ENCODE measurements at regions not wholly inside any gene's neighbourhood (a gene's known extent, or its start where the extent isn't known, plus 50 kb on each side); places are given as distances from the start of the nearest gene placed in this dataset.

- Histone ChIP-seq H4K20me1 (ENCODE audit: insufficient read depth) (no peaks in the 10 kb centered on the region), H3F3A (ENCODE audit: insufficient read depth, low read length, poor library complexity, severe bottlenecking) (no peaks in the 10 kb centered on the region), H3K79me2 (replicated peaks; ENCODE audit: insufficient read depth, low read length) (no peaks in the 10 kb centered on the region), H3K27ac (ENCODE audit: low read length) (no peak overlapping the region), H3K4me2 (ENCODE audit: low read length) (no peak overlapping the region), H3K27me3 (ENCODE audit: insufficient read depth, low read depth, low read length) (no peaks in the 10 kb centered on the region), H3K9me2 (ENCODE audit: insufficient read depth, low read length) (no peaks in the 10 kb centered on the region), H3K9me3 (ENCODE audit: low read length) (no peaks in the 10 kb centered on the region), H2AFZ (ENCODE audit: low read depth, low read length) (no peak overlapping the region), H3K9ac (ENCODE audit: low read length) (no peak overlapping the region), H3K36me3 (ENCODE audit: insufficient read depth, low read length) (no peaks in the 10 kb centered on the region), H3K4me3 (ENCODE audit: low read length) (no peak overlapping the region)
- TF ChIP-seq CTCF (IDR thresholded peaks at IDR 0.05; ENCODE audit: poor library complexity, severe bottlenecking) (no peak), EP300 (conservative IDR thresholded peaks at IDR 0.05; ENCODE audit: poor library complexity, severe bottlenecking) (no peak), RAD21 (conservative IDR thresholded peaks at IDR 0.05) (no peak), SMC3 (conservative IDR thresholded peaks at IDR 0.05; ENCODE audit: poor library complexity) (no peak), TAF1 (IDR thresholded peaks at IDR 0.05; ENCODE audit: low read depth) (no peak), REST (IDR thresholded peaks at IDR 0.05; ENCODE audit: borderline replicate concordance) (no peak), EZH2 (IDR thresholded peaks at IDR 0.05; ENCODE audit: borderline replicate concordance, insufficient read depth, low read length, poor library complexity, severe bottlenecking) (no peak), MXI1 (conservative IDR thresholded peaks at IDR 0.05; ENCODE audit: poor library complexity, severe bottlenecking) (no peak), POLR2AphosphoS5 (IDR thresholded peaks at IDR 0.05) (no peak)
These were observed 136.4 kb downstream of the LINC00237 start for GRCh38 chr20:20969701-20970280.

- no peaks in the 10 kb centered on the region for H3K79me2 ChIP-seq (replicated peaks; ENCODE audit: insufficient read depth, low read length)
- no peak overlapping the region for H3K27ac ChIP-seq (ENCODE audit: low read length)
- no peaks in the 10 kb centered on the region for H3K27me3 ChIP-seq (ENCODE audit: insufficient read depth, low read depth, low read length)
These were observed 138.5 kb downstream of the LINC00237 start for GRCh38 chr20:20967564-20968184.

More at GRCh38 chr20:20967564-20968184, 138.5 kb downstream of the LINC00237 start:
- no peaks in the 10 kb centered on the region for H3F3A ChIP-seq (ENCODE audit: insufficient read depth, low read length, poor library complexity, severe bottlenecking)
- H3K4me3 ChIP-seq (ENCODE audit: low read length) = no peak overlapping the region
- H3K4me2 ChIP-seq (ENCODE audit: low read length) = no peak overlapping the region
- no peaks in the 10 kb centered on the region for H3K36me3 ChIP-seq (ENCODE audit: insufficient read depth, low read length)
- H4K20me1 ChIP-seq (ENCODE audit: insufficient read depth) = no peaks in the 10 kb centered on the region
- H2AFZ ChIP-seq (ENCODE audit: low read depth, low read length) = no peak overlapping the region
- no peaks in the 10 kb centered on the region for H3K9me2 ChIP-seq (ENCODE audit: insufficient read depth, low read length)
- no peaks in the 10 kb centered on the region for H3K9me3 ChIP-seq (ENCODE audit: low read length)
- no peak for TF ChIP-seq TAF1 (IDR thresholded peaks at IDR 0.05; ENCODE audit: low read depth)
- TF ChIP-seq REST (IDR thresholded peaks at IDR 0.05; ENCODE audit: borderline replicate concordance) = no peak
- TF ChIP-seq SMC3 (conservative IDR thresholded peaks at IDR 0.05; ENCODE audit: poor library complexity) = no peak
- no peak for TF ChIP-seq RAD21 (conservative IDR thresholded peaks at IDR 0.05)
- no peak for TF ChIP-seq EZH2 (IDR thresholded peaks at IDR 0.05; ENCODE audit: borderline replicate concordance, insufficient read depth, low read length, poor library complexity, severe bottlenecking)
- TF ChIP-seq MXI1 (conservative IDR thresholded peaks at IDR 0.05; ENCODE audit: poor library complexity, severe bottlenecking) = no peak
- TF ChIP-seq CTCF (IDR thresholded peaks at IDR 0.05; ENCODE audit: poor library complexity, severe bottlenecking) = no peak
- TF ChIP-seq POLR2AphosphoS5 (IDR thresholded peaks at IDR 0.05) = no peak
- TF ChIP-seq EP300 (conservative IDR thresholded peaks at IDR 0.05; ENCODE audit: poor library complexity, severe bottlenecking) = no peak
- no peak overlapping the region for H3K9ac ChIP-seq (ENCODE audit: low read length)
